ENCODE measurements at regions not wholly inside any gene's neighbourhood (a gene's known extent, or its start where the extent isn't known, plus 50 kb on each side); places are given as distances from the start of the nearest gene placed in this dataset.
"Not testable (repeated sequence)": the region's sequence is repeated elsewhere in the genome, so short reads cannot be mapped to it uniquely, and the experiment has no call there.

DNA sequence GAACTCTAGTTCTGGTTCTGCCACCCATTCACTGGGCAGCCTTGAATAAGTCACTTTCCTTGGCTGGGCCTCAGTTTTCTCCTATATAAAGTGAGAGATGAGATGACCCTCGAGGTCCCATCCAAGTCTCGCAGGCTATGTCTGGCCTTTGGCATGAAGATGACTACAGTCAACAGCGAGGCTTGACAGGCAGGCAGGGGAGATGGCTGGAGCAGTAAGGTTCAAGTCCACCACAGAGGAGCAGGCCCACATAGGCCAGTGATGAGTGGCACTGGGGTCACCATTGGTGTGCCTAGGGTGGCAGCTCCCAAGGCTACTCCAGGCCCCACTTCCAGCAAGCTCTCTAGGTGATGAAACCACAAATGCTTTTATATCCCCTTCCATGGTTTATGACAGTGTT is 161.4 kb downstream of the ZFP36L2 start:
- intact Hi-C loops (cut with DNase I) = no loop called here
- TF ChIP-seq, protein P1, sequence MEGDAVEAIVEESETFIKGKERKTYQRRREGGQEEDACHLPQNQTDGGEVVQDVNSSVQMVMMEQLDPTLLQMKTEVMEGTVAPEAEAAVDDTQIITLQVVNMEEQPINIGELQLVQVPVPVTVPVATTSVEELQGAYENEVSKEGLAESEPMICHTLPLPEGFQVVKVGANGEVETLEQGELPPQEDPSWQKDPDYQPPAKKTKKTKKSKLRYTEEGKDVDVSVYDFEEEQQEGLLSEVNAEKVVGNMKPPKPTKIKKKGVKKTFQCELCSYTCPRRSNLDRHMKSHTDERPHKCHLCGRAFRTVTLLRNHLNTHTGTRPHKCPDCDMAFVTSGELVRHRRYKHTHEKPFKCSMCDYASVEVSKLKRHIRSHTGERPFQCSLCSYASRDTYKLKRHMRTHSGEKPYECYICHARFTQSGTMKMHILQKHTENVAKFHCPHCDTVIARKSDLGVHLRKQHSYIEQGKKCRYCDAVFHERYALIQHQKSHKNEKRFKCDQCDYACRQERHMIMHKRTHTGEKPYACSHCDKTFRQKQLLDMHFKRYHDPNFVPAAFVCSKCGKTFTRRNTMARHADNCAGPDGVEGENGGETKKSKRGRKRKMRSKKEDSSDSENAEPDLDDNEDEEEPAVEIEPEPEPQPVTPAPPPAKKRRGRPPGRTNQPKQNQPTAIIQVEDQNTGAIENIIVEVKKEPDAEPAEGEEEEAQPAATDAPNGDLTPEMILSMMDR (IDR thresholded peaks at IDR 0.05) = no peak
- Histone ChIP-seq H3K27ac (no peak overlapping the region), H3K9ac (ENCODE audit: low read depth in 2 of 2, low read length in 2 of 2) (no peak overlapping the region), H3K4me3 (no peak overlapping the region), H3K4me1 (no peaks in the 10 kb centered on the region), H3K9me3 (no peaks in the 10 kb centered on the region), H3K36me3 (no peaks in the 10 kb centered on the region), H3K27me3 (no peaks in the 10 kb centered on the region)
- no peak for DNase-seq

DNA sequence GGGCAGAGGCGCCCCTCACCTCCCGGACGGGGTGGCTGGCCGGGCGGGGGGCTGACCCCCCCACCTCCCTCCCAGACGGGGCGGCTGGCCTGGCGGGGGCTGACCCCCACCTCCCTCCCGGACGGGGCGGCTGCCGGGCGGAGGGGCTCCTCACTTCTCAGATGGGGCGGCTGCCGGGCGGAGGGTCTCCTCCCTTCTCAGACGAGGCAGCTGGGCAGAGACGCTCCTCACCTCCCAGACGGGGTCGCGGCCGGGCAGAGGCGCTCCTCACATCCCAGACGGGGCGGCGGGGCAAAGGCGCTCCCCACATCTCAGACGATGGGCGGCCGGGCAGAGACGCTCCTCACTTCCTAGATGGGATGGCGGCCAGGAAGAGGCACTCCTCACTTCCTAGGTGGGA is 163.3 kb downstream of the ZFP36L2 start:
- H3K4me1 ChIP-seq; H3K4me3 ChIP-seq; intact Hi-C loops (cut with DNase I); DNase-seq; H3K9me3 ChIP-seq; H3K36me3 ChIP-seq; H3K27ac ChIP-seq; H3K9ac ChIP-seq (ENCODE audit: low read depth in 2 of 2, low read length in 2 of 2); H3K27me3 ChIP-seq: not testable (repeated sequence)

DNA sequence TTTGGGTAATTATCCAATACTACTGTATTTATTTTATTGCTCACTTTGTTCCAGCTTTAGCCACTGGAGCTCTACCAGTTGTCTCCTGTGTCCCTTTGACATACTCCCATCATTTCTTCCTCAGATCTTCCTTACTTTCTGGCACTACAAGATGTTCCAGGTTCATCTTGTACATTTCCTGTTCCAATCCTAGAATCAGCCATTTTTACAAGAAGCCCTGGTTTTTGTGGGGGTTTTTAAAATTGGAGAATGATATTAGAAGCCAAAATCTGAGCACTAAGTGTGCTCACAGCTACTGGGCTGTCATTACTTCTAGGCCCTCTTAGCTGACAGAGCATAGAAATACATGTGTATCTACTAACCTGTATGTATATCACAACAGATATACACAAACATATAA is 164.3 kb downstream of the ZFP36L2 start:
- Histone ChIP-seq H3K4me1 (no peaks in the 10 kb centered on the region), H3K4me3 (no peak overlapping the region), H3K9me3 (no peaks in the 10 kb centered on the region), H3K36me3 (no peaks in the 10 kb centered on the region), H3K9ac (ENCODE audit: low read depth in 2 of 2, low read length in 2 of 2) (no peak overlapping the region), H3K27me3 (no peaks in the 10 kb centered on the region), H3K27ac (no peak overlapping the region)
- TF ChIP-seq, protein P1 (IDR thresholded peaks at IDR 0.05) = no peak
- intact Hi-C loops (cut with DNase I) = no loop called here
- DNase-seq = no peak

DNA sequence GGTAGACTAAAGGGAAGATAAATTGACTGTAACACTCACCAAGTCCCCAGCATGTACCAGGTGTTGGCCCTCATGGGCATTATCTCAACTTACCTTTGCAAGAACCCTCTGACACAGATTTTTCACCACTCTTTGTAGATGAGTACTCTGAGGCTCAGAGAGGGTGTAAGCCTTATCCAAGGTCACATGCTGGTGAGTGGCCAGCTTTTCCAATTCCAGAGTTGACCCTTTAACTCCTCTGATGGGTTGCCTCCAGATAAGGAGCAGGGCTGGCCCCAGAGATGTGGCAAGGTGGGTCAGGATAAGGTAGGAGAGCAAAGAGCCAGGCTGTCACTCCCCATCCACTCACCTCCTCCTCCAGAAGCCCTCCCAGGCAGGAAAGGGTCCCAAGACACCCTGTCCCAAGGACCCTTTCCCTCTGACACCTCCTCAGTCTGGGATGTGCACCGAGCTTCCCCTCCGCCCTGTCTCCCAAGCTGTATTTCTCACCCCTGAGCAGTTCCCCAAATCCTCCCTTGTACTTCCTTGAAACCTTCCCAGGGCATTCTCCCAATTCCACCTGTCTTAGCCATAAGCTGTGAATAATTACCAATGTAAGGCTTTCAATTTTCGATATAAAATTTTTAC is 165.9 kb downstream of the ZFP36L2 start:
- Histone ChIP-seq H3K4me1 (no peaks in the 10 kb centered on the region), H3K9me3 (no peaks in the 10 kb centered on the region), H3K9ac (ENCODE audit: low read depth in 2 of 2, low read length in 2 of 2) (no peak overlapping the region), H3K27me3 (no peaks in the 10 kb centered on the region), H3K4me3 (no peak overlapping the region), H3K27ac (no peak overlapping the region), H3K36me3 (no peaks in the 10 kb centered on the region)
- TF ChIP-seq, protein P1 (IDR thresholded peaks at IDR 0.05) = no peak
- no peak for DNase-seq
- intact Hi-C loops (cut with DNase I) = no loop called here

DNA sequence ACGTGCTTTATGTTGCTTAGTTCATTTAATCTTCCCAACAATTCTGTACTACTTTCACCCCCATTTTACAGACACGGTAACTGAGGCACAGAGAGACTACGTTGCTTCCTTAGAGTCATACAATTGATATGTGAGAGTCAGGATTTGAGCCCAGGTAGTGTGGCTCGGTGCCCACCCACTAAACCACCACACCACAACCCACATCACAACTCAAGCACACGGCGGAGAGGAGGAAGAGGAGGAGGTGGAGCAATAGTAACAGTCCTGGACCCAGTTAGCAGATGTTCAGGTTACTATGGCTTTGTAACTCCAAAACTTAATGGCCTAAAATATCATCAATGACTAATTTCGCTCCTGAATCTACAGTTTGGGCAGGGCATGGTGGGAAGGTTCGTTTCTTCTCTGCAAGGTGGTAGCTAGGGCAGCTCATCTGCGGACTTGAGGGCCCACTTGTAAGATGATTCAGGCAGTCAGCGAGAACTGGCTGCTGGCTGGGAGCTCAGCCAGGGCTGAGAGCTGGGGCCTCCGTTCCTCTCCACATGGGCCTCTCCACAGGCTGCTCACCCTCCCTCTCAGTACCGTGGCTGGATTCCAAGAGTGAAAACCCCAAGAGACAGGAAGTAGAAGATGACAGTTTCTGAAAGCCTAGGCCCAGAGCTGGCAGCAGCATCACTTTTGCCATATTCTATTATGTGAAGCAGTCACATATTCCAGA is 167.1 kb downstream of the ZFP36L2 start:
- H3K9me3 ChIP-seq = no peaks in the 10 kb centered on the region
- no peak overlapping the region for H3K27ac ChIP-seq
- TF ChIP-seq, protein P1 (IDR thresholded peaks at IDR 0.05) = no peak
- H3K4me1 ChIP-seq = no peaks in the 10 kb centered on the region
- peak; percentile 71 for DNase-seq
- no peak overlapping the region for H3K9ac ChIP-seq (ENCODE audit: low read depth in 2 of 2, low read length in 2 of 2)
- no peak overlapping the region for H3K4me3 ChIP-seq
- no peaks in the 10 kb centered on the region for H3K36me3 ChIP-seq
- no peaks in the 10 kb centered on the region for H3K27me3 ChIP-seq
- intact Hi-C loops (cut with DNase I) = no loop called here

DNA sequence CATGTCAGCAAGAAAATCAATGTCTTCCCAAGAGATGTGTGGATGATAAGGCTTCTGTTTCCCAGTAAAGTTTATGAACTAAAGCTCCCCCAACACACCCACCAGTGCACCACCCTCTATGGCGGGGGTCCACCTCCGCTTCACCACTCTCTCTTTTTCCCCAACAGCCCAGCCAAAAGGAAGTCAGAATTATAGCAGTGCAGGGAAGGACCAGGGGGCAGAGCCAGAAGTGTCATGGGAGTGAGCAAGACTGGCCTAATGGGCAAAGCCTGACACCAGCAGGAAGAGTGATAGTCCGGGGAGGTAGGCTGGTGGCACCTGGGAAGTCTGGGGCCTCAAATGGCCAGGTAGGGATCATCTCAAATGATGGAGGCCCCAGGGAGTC is 167.7 kb downstream of the ZFP36L2 start:
- Histone ChIP-seq H3K36me3 (no peaks in the 10 kb centered on the region), H3K9me3 (no peaks in the 10 kb centered on the region), H3K4me3 (no peak overlapping the region), H3K9ac (ENCODE audit: low read depth in 2 of 2, low read length in 2 of 2) (no peak overlapping the region), H3K27ac (no peak overlapping the region), H3K27me3 (no peaks in the 10 kb centered on the region), H3K4me1 (no peaks in the 10 kb centered on the region)
- intact Hi-C loops (cut with DNase I) = no loop called here
- no peak for DNase-seq
- TF ChIP-seq, protein P1 (IDR thresholded peaks at IDR 0.05) = no peak
